ENCODE measurements at regions not wholly inside any gene's neighbourhood (a gene's known extent, or its start where the extent isn't known, plus 50 kb on each side); places are given as distances from the start of the nearest gene placed in this dataset.

- TF ChIP-seq NBN (IDR thresholded peaks at IDR 0.05) (no peak), MAX (IDR thresholded peaks at IDR 0.05; ENCODE audit: low read depth, low read length) (no peak), HDAC6 (IDR thresholded peaks at IDR 0.05; ENCODE audit: unreplicated experiment) (no peak)
Observed at GRCh38 chr1:87673748-87674147, 345.1 kb downstream of the LMO4 start.

Data from GM12878 (cell line).